ENCODE measurements at regions not wholly inside any gene's neighbourhood (a gene's known extent, or its start where the extent isn't known, plus 50 kb on each side); places are given as distances from the start of the nearest gene placed in this dataset.

DNA sequence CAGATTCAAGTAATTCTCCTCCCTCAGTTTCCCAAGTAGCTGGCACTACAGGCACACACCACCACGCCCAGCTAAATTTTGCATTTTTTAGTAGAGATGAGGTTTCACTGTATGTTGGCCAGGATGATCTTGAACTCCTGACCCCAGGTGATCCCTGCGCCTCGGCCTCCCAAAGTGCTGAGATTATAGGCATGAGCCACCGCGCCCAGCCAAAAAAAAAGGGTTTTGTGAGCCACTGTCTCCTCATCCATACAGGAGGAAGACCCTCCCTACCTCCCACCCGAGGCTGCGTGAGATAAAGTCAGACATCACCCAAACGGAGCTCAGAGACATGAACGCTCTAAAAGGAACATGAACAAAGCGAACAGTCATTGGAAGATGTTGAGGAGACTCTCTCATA, 745.7 kb downstream of the BRD1 start:
- TF ChIP-seq, protein P1, sequence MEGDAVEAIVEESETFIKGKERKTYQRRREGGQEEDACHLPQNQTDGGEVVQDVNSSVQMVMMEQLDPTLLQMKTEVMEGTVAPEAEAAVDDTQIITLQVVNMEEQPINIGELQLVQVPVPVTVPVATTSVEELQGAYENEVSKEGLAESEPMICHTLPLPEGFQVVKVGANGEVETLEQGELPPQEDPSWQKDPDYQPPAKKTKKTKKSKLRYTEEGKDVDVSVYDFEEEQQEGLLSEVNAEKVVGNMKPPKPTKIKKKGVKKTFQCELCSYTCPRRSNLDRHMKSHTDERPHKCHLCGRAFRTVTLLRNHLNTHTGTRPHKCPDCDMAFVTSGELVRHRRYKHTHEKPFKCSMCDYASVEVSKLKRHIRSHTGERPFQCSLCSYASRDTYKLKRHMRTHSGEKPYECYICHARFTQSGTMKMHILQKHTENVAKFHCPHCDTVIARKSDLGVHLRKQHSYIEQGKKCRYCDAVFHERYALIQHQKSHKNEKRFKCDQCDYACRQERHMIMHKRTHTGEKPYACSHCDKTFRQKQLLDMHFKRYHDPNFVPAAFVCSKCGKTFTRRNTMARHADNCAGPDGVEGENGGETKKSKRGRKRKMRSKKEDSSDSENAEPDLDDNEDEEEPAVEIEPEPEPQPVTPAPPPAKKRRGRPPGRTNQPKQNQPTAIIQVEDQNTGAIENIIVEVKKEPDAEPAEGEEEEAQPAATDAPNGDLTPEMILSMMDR (IDR thresholded peaks at IDR 0.05): no peak
- TF ChIP-seq POLR2AphosphoS5 (IDR thresholded peaks at IDR 0.05; ENCODE audit: low read depth, low read length): no peak

All from Panc1 (cell line).